ENCODE measurements at regions not wholly inside any gene's neighbourhood (a gene's known extent, or its start where the extent isn't known, plus 50 kb on each side); places are given as distances from the start of the nearest gene placed in this dataset.

- no peak for TF ChIP-seq PREB (CRISPR knock-in tag; IDR thresholded peaks at IDR 0.05; ENCODE audit: borderline replicate concordance)
- no peak for TF ChIP-seq MLX (CRISPR knock-in tag; IDR thresholded peaks at IDR 0.05)
- no peak for TF ChIP-seq AR (CRISPR knock-in tag; IDR thresholded peaks at IDR 0.05)
Measured at GRCh38 chr20:52470561-52470960, 279.0 kb upstream of the ZFP64 start (continued).

GRCh38 chr20:52469128-52469527 is 277.5 kb upstream of the ZFP64 start:
- ChIA-PET POLR2A (interaction anchor here (0.7 kb wide), 2 partner anchors 260 to 317 kb away, joined by 3 read pairs; no protein-coding TSS in a partner anchor), CTCF (no interaction called here)
- no peaks in the 10 kb centered on the region for H3K36me3 Mint-ChIP-seq
- H3K4me3 Mint-ChIP-seq, result no peak overlapping the region
- ATAC-seq, result no peak
- H3K27me3 Mint-ChIP-seq (ENCODE audit: low read depth), result no peaks in the 10 kb centered on the region
- H3K27ac Mint-ChIP-seq, result no peak overlapping the region
- DNase-seq (ENCODE audit: low spot score), result no peak
- H3K4me1 Mint-ChIP-seq, result peaks cover 7% of the 10 kb centered on the region
- H3K9me3 Mint-ChIP-seq, result peaks cover 8% of the 10 kb centered on the region
- no peak for TF ChIP-seq HMGXB4 (CRISPR knock-in tag; IDR thresholded peaks at IDR 0.05)
- no peak for TF ChIP-seq E2F1 (CRISPR knock-in tag; IDR thresholded peaks at IDR 0.05)
- no peak for TF ChIP-seq IRF2 (CRISPR knock-in tag; IDR thresholded peaks at IDR 0.05; ENCODE audit: borderline replicate concordance, low read depth)
- no peak for TF ChIP-seq ZNF416 (CRISPR knock-in tag; IDR thresholded peaks at IDR 0.05)
- no peak for TF ChIP-seq ZNF396 (CRISPR knock-in tag; IDR thresholded peaks at IDR 0.05; ENCODE audit: borderline replicate concordance)
- TF ChIP-seq ZSCAN18 (CRISPR knock-in tag; IDR thresholded peaks at IDR 0.05), result no peak
- TF ChIP-seq SOX15 (CRISPR knock-in tag; IDR thresholded peaks at IDR 0.05), result no peak
- no peak for TF ChIP-seq FOXK1 (CRISPR knock-in tag; IDR thresholded peaks at IDR 0.05)
- TF ChIP-seq TEAD1 (CRISPR knock-in tag; IDR thresholded peaks at IDR 0.05), result no peak
- TF ChIP-seq ZNF512 (CRISPR knock-in tag; IDR thresholded peaks at IDR 0.05; ENCODE audit: borderline replicate concordance), result no peak
- no peak for TF ChIP-seq MXD4 (CRISPR knock-in tag; IDR thresholded peaks at IDR 0.05; ENCODE audit: borderline replicate concordance)
- TF ChIP-seq ELF4 (CRISPR knock-in tag; IDR thresholded peaks at IDR 0.05; ENCODE audit: low read depth), result no peak
- TF ChIP-seq PRDM15 (CRISPR knock-in tag; IDR thresholded peaks at IDR 0.05), result no peak

Data from WTC11 (cell line).